Activated CD8-positive, alpha-beta memory T cell treated with anti-CD3 and anti-CD28 coated beads, Interleukin-2, amount 50 U/mL, for 48 hours (primary cell): ENCODE measurements at regions not wholly inside any gene's neighbourhood (a gene's known extent, or its start where the extent isn't known, plus 50 kb on each side); places are given as distances from the start of the nearest gene placed in this dataset.
A peak's percentile ranks its signal among the peaks of the same experiment; 100 is the strongest.

ENCODE experiments used
- DNase-seq: peaks from one replicate; pipeline ENCODE4 v3.0.0-alpha.2; 2020

DNA sequence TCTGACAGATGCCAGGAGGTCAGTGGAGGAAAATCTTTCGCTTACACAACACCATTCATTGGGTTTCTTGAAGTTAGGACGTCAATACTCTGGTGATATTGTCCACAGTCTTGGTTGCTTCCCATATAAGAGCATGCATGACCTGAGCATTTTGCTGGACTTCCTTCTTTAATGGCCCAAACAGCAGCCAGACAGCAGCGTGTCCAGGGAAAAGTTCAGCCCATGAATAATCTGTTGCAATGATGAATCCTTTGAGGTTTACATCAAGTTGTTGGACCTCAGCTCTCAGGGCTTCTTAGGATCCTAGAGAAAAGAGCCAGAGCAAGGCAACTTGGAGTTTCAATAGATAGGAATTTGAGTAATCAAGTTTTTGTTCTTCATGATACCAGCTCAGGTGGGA is 155.6 kb upstream of the MGAT5 start:
- no peak for DNase-seq

- DNase-seq, result no peak
Observed at GRCh38 chr2:134099273-134099672, 154.6 kb upstream of the MGAT5 start.

DNA sequence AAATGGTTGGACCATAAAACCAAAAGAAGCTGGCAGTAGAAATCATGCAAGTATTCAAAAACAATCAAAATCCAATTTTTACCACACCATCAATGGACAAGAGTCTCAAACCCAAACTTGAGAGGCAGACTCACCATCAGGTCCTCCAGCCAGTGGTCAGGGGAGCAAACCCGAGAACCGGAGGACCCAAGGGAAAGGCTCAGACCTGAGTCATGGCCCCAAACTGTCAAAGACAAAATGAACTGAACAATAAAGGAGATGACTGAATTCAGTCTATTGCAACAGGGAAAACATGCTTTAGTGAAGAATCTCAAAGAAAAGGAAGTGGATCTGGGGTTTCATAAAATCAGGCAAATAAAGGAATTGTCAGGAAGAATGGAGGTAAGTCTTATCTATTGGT is 150.7 kb upstream of the MGAT5 start:
- no peak for DNase-seq

GRCh38 chr2:134104754-134105153 is 149.1 kb upstream of the MGAT5 start:
- no peak for DNase-seq

- no peak for DNase-seq
Observed at GRCh38 chr2:134107402-134107801, 146.5 kb upstream of the MGAT5 start.

DNA sequence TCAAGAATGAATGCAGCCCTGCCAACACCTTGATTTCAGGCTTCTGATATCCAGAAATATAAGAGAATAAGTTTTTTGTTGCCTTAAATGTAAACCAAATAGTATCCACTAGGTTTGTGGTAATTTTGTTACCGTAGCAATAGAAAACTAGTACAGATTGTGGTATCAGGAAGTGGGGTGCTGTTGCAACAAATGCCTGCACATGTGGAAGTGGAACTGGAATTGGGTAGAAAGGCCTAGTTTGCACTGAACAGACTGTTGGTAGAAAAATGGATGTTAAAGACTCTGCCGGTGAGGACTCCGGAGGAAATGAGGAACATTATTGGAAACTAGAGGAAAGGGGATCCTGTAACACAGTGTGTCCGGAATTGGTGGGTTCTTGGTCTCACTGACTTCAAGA is 145.8 kb upstream of the MGAT5 start:
- no peak for DNase-seq

DNA sequence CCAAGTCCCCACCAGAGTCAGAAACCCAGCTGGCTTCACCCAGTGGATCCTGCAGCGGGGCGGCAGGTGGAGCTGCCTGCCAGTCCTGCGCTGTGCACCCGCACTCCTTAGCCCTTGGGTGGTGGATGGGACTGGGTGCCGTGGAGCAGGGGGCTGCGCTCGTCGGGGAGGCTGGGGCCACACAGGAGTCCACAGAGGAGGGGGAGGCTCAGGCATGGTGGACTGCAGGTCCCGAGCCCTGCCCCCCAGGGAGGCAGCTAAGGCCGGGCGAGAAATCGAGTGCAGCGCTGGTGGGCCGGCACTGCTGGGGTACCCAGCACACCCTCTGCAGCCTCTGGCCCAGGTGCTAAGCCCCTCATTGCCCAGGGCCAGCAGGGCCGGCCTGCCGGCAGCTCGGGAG is 144.6 kb upstream of the MGAT5 start:
- DNase-seq, result no peak

DNA sequence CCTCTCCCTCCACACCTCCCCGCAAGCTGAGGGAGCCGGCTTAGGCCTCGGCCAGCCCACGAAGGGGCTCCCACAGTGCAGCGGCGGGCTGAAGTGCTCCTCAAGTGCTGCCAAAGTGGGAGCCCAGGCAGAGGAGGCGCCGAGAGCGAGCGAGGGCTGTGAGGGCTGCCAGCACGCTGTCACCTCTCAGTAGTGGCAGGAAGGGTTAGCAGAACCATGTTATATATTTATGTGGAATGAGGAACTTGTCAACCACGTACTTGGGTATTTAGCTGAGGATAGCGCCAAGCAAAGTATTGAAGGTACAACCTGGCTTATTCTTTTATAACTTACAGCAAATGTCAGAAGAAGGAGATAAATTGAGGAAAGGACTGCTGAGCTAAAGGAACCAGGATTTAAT is 144.1 kb upstream of the MGAT5 start:
- no peak for DNase-seq

- DNase-seq, result no peak
Observed at GRCh38 chr2:134110532-134110931, 143.3 kb upstream of the MGAT5 start.

DNA sequence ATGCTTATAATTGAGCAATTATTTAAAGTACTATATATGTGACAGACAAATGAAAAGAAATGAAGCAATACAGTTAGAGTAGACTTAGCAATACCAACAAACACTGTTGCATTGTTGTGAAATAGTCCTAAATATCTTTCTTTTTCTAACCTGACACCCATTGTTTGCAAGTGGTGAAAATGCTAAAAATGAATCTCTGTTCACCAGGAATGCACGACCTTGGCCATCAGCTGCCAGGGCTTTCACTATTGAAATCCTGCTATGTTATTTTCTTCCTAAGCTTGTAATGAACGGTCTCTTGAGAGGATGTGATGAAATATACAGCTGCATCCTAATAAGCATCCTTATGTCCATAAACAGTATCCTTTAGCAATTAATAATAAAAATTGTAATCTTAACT is 136.2 kb upstream of the MGAT5 start:
- no peak for DNase-seq

DNA sequence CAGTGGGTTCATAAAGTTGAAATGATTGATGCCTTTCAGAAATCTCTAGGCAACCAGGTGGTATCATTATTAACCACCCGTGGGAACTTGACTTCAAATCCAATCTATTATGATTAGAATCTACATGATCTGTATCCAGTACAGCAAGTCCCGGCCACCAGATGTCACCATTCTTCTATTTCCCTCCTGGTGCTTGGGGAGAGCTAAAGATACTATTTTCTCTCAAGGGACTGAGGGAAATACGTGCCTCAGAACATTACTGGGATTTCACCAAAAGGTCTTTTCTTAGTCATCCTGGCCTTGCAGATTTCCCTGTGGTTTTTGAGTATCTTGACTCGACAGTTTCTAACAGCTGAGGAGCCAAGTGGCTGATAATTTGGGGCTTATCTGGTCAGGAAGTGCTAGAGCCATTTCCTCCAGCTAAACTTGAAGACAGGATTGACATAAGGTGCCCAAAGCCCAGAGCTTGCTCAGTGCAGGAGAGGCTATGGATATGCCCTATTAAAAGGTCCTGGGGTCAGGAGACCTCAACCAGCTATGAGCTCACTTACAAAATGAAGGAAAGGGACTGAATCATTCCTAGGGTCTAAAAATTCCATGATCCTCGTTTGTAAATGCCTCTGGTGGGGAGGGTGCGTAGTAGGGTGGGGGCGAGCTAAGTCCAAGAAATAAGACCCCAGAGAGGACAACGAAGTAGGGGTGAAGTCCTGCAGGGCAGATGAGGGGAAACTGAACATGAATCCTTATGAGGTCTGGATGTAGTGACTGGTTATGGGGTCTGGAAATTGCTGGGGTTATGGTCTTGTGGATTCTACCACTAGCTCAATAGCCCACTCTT is 135.4 kb upstream of the MGAT5 start:
- peak; percentile 75 for DNase-seq

- DNase-seq, result no peak
Observed at GRCh38 chr2:134119117-134119712, 134.7 kb upstream of the MGAT5 start.

GRCh38 chr2:134119713-134120405 is 134.0 kb upstream of the MGAT5 start:
- peak; percentile 88 for DNase-seq

- DNase-seq, result peak; percentile 76
Observed at GRCh38 chr2:134120406-134120732, 133.5 kb upstream of the MGAT5 start.

DNA sequence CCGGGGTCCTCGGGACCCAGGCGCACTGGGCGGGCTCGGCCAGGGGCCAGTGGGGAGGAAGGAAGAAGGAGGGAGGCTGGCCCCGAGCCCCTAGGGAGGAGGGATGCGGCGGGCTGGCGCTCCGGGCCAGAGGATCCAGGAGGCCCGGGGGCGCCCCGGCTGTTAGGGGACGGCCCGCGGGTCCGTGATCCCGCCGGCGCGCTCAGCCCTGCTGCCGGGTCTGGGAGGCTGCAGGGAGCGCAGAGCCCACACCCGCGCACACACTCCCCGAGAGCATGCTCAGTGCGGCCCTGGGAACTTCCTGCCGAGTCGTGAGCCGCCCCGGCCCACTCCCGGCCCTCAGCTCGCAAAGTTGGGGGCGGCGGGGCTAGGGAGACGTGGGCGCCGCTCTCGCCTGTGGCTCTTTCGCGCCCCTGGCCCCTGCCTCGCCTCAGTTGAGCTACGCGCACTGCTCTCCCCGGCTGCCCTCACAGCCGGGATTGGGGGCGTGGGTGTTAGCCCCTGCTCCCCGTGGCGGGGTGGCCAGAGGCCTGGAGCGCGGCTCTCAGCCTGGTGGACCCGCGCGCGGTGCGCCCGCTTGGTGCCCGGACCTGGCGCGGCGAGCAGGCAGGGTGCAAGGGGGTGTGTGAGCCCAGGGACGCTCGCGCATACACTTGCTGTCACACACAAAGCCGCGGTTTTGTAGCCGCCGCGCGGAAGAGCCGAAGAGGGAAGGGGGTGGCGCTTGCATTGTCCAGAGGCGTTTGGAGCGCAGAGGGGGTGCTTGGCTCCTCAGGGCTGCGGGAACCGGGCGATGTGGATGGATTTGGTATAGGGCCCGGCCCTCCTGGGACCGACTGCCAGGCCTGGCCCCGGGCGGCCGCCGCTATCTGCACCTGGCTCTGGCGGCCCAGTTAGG is 132.9 kb upstream of the MGAT5 start:
- peak; percentile 78 for DNase-seq

DNA sequence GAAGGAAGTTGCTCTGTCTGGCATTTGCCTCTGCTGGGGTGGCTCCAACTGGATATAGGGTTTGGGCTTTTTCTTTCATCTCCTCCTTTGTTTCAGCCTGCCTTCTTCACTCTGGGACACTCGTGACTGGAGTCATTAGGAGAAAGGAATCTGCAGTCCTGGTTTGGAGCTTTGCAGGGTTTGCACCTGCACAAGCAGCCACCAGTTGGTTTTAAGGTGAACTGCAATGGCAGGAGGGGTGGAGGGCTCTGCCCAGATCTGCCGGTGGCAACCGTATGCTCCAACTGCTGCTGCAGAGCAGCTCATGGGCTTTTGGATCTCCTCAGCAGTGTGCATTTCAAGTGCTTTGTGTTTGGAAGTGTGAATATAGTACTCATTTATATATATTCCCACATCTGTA is 131.3 kb upstream of the MGAT5 start:
- no peak for DNase-seq

DNA sequence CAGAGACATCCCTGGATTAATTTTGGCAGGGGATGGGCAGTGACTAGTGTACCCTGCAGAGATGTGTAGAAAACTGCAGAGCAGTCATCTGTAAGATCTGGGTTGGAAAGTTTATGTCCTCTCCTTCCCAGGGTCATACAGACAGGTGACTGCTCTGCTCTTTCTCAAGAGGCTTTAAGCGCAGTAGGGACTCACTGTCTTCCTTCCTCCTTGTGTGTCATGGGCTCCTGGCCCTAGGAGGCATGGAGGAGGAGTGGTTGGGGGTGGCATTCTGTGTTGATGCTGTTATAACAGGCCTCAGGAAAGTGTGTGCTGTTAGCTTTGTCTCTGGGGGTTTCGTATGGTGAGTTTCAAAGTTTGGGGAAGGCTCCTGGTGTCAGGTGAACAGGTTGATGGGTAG is 130.5 kb upstream of the MGAT5 start:
- DNase-seq, result no peak

GRCh38 chr2:134124047-134124753 is 129.7 kb upstream of the MGAT5 start:
- DNase-seq, result no peak

GRCh38 chr2:134127496-134127895 is 126.4 kb upstream of the MGAT5 start:
- peak; percentile 78 for DNase-seq

- no peak for DNase-seq
Observed at GRCh38 chr2:134128746-134129145, 125.1 kb upstream of the MGAT5 start.

- DNase-seq, result no peak
Observed at GRCh38 chr2:134129900-134130537, 123.9 kb upstream of the MGAT5 start.
